D721Med (cell line): ENCODE measurements at regions not wholly inside any gene's neighbourhood (a gene's known extent, or its start where the extent isn't known, plus 50 kb on each side); places are given as distances from the start of the nearest gene placed in this dataset.

Experiments used
- DNase-seq: peaks from one replicate; pipeline ENCODE4 v3.0.0; 2011; ENCODE audit warnings: low spot score; ENCODE audit not compliant: insufficient read length
- FAIRE-seq: peaks from 2 replicates; lab custom pipeline; 2011; peaks lifted over from hg19 to GRCh38; lab: Jason Lieb, UNC
- CTCF ChIP-seq: IDR thresholded peaks from 2 replicates; pipeline ENCODE4 v1.5.1; 2012; ENCODE audit warnings: mild to moderate bottlenecking, control low read depth; ENCODE audit not compliant: insufficient read depth; ENCODE audit errors: missing control alignments

- no peak for DNase-seq
- TF ChIP-seq CTCF = no peak
- FAIRE-seq = no peak
Observed at GRCh38 chr7:155215576-155216325, 81.9 kb upstream of the INSIG1 start.

GRCh38 chr7:155216475-155217272 lies 81.0 kb upstream of the INSIG1 start:
- no peak for TF ChIP-seq CTCF
- FAIRE-seq = no peak
- no peak for DNase-seq

GRCh38 chr7:155217634-155218033 lies 80.0 kb upstream of the INSIG1 start:
- FAIRE-seq = no peak
- DNase-seq = no peak
- TF ChIP-seq CTCF = no peak

GRCh38 chr7:155218276-155219153 lies 79.2 kb upstream of the INSIG1 start:
- no peak for TF ChIP-seq CTCF
- DNase-seq = no peak
- no peak for FAIRE-seq

- FAIRE-seq = no peak
- TF ChIP-seq CTCF = no peak
Observed at GRCh38 chr7:155219154-155219531, 78.5 kb upstream of the INSIG1 start.

GRCh38 chr7:155219947-155220769 lies 77.5 kb upstream of the INSIG1 start:
- DNase-seq (no peak), FAIRE-seq (no peak)
- no peak for TF ChIP-seq CTCF

More at GRCh38 chr7:155219154-155219531, 78.5 kb upstream of the INSIG1 start:
- DNase-seq = no peak
